Keratinocyte (primary cell): ENCODE measurements at regions not wholly inside any gene's neighbourhood (a gene's known extent, or its start where the extent isn't known, plus 50 kb on each side); places are given as distances from the start of the nearest gene placed in this dataset.

Experiments used
- DNase-seq: peaks from one replicate; pipeline ENCODE4 v3.0.0-alpha.2; 2011; ENCODE audit warnings: low read depth, missing footprints, low spot score
- FAIRE-seq: peaks from 2 replicates; lab custom pipeline; 2011; peaks lifted over from hg19 to GRCh38; lab: Jason Lieb, UNC
- H2AFZ ChIP-seq: 2 replicates; pipeline ENCODE4 v1.6.0; 2012; ENCODE audit warnings: low read length, control low read depth, inconsistent platforms; ENCODE audit not compliant: control insufficient read depth
- H3K27ac ChIP-seq: 2 replicates; pipeline ENCODE4 v1.5.1; 2011; ENCODE audit warnings: low read length; ENCODE audit not compliant: control insufficient read depth, insufficient read depth
- H3K27me3 ChIP-seq: 3 replicates; pipeline ENCODE4 v1.6.0; 2011; ENCODE audit warnings: low read length; ENCODE audit not compliant: control insufficient read depth, insufficient read depth; ENCODE audit errors: extremely low read depth
- H3K36me3 ChIP-seq, 2 experiments: 2 replicates in 1 of 2; 3 replicates in 1 of 2; pipeline ENCODE4 v1.5.1; 2011; ENCODE audit warnings: low read length in 2 of 2, mild to moderate bottlenecking in 1 of 2; ENCODE audit not compliant: control insufficient read depth in 2 of 2, insufficient read depth in 2 of 2; ENCODE audit errors: extremely low read depth in 1 of 2
- H3K4me1 ChIP-seq: 3 replicates; pipeline ENCODE4 v1.5.1; 2011; ENCODE audit warnings: low read length; ENCODE audit not compliant: control insufficient read depth, insufficient read depth; ENCODE audit errors: extremely low read depth
- H3K4me2 ChIP-seq: 3 replicates; pipeline ENCODE4 v1.6.0; 2011; ENCODE audit warnings: low read depth, low read length; ENCODE audit not compliant: control insufficient read depth, insufficient read depth; ENCODE audit errors: extremely low read depth
- H3K4me3 ChIP-seq, 3 experiments: fragments of 200-600 bp in 1 of 3; sonication (generic) in 1 of 3; 2 replicates in 2 of 3; 3 replicates in 1 of 3; pipeline ENCODE4 v1.5.1; 2011 to 2016; ENCODE audit warnings: low read length in 3 of 3, mild to moderate bottlenecking in 3 of 3, control low read depth in 2 of 3, inconsistent platforms in 1 of 3, low read depth in 1 of 3, mixed read lengths in 1 of 3, mixed run types in 1 of 3, moderate library complexity in 1 of 3; ENCODE audit not compliant: control insufficient read depth in 2 of 3, insufficient read depth in 2 of 3; ENCODE audit errors: extremely low read depth in 1 of 3
- H3K79me2 ChIP-seq: 2 replicates; pipeline ENCODE4 v1.6.0; 2012; ENCODE audit warnings: low read length; ENCODE audit not compliant: control insufficient read depth, insufficient read depth
- H3K9ac ChIP-seq: 3 replicates; pipeline ENCODE4 v1.6.0; 2011; ENCODE audit warnings: low read length; ENCODE audit not compliant: control insufficient read depth, insufficient read depth; ENCODE audit errors: extremely low read depth
- H3K9me1 ChIP-seq: 3 replicates; pipeline ENCODE4 v1.6.0; 2011; ENCODE audit warnings: low read length; ENCODE audit not compliant: control insufficient read depth, insufficient read depth; ENCODE audit errors: extremely low read depth
- H3K9me3 ChIP-seq: 2 replicates; pipeline ENCODE4 v1.5.1; 2012; ENCODE audit warnings: low read depth, low read length; ENCODE audit not compliant: control insufficient read depth
- H4K20me1 ChIP-seq: 3 replicates; pipeline ENCODE4 v1.6.0; 2011; ENCODE audit warnings: low read length; ENCODE audit not compliant: control insufficient read depth, insufficient read depth; ENCODE audit errors: extremely low read depth
- CTCF ChIP-seq, 3 experiments: IDR thresholded peaks in 1 of 3; conservative IDR thresholded peaks in 1 of 3; optimal IDR thresholded peaks in 1 of 3; 2 replicates in 2 of 3; 3 replicates in 1 of 3; pipeline versions ENCODE3 to v1.5.1; 2011; ENCODE audit warnings: low read length in 3 of 3, mild to moderate bottlenecking in 3 of 3, moderate library complexity in 2 of 3, control low read depth in 1 of 3, inconsistent platforms in 1 of 3; ENCODE audit not compliant: insufficient read depth in 2 of 3; ENCODE audit errors: extremely low read depth in 1 of 3
- EZH2 ChIP-seq: IDR thresholded peaks from one replicate; pipeline ENCODE4 v1.6.1; 2012; ENCODE audit warnings: inconsistent platforms, mild to moderate bottlenecking, low read length, moderate library complexity
- dilution Hi-C: fragments of 300-500 bp; cut with MboI; formaldehyde crosslinking; loops from one replicate; pipeline ENCODE4 v1.7.0; 2020; ENCODE audit warnings: low sequenced_read_pairs; ENCODE audit not compliant: extremely low pct_ligation_motif_present

- no peak overlapping the region for H3K27ac ChIP-seq
- no peaks in the 10 kb centered on the region for H3K9me1 ChIP-seq
- no peak overlapping the region for H3K4me3 ChIP-seq
- H2AFZ ChIP-seq: no peak overlapping the region
- dilution Hi-C loops: no loop called here
- H3K4me1 ChIP-seq: peaks cover 6% of the 10 kb centered on the region
- no peaks in the 10 kb centered on the region for H3K9me3 ChIP-seq
- H3K9ac ChIP-seq: no peak overlapping the region
- no peaks in the 10 kb centered on the region for H4K20me1 ChIP-seq
- FAIRE-seq (no peak), DNase-seq (no peak)
- TF ChIP-seq EZH2 (no peak), CTCF (optimal IDR thresholded peaks at IDR 0.05 in 1 of 3, IDR thresholded peaks at IDR 0.05 in 1 of 3, conservative IDR thresholded peaks at IDR 0.05 in 1 of 3; ENCODE audit: extremely low read depth in 1 of 3, insufficient read depth in 2 of 3, low read length in 3 of 3) (no peak)
- H3K79me2 ChIP-seq: no peaks in the 10 kb centered on the region
- H3K36me3 ChIP-seq: no peaks in the 10 kb centered on the region
- no peak overlapping the region for H3K4me2 ChIP-seq
- H3K27me3 ChIP-seq: no peaks in the 10 kb centered on the region
These were observed 214.0 kb upstream of the BTG1 start for GRCh38 chr12:92359581-92360209.

GRCh38 chr12:92357584-92358261, 212.1 kb upstream of the BTG1 start:
- dilution Hi-C loops: no loop called here
- FAIRE-seq (no peak), DNase-seq (no peak)
- Histone ChIP-seq H3K36me3 (no peaks in the 10 kb centered on the region), H3K4me2 (no peak overlapping the region), H3K27ac (no peak overlapping the region), H3K9me1 (no peaks in the 10 kb centered on the region), H3K4me3 (no peak overlapping the region), H2AFZ (no peak overlapping the region), H3K9me3 (no peaks in the 10 kb centered on the region), H4K20me1 (no peaks in the 10 kb centered on the region), H3K27me3 (no peaks in the 10 kb centered on the region), H3K4me1 (peaks cover 6% of the 10 kb centered on the region), H3K9ac (no peak overlapping the region), H3K79me2 (no peaks in the 10 kb centered on the region)
- TF ChIP-seq EZH2 (no peak), CTCF (optimal IDR thresholded peaks at IDR 0.05 in 1 of 3, IDR thresholded peaks at IDR 0.05 in 1 of 3, conservative IDR thresholded peaks at IDR 0.05 in 1 of 3; ENCODE audit: extremely low read depth in 1 of 3, insufficient read depth in 2 of 3, low read length in 3 of 3) (no peak)
